ENCODE measurements at regions not wholly inside any gene's neighbourhood (a gene's known extent, or its start where the extent isn't known, plus 50 kb on each side); places are given as distances from the start of the nearest gene placed in this dataset.

DNA sequence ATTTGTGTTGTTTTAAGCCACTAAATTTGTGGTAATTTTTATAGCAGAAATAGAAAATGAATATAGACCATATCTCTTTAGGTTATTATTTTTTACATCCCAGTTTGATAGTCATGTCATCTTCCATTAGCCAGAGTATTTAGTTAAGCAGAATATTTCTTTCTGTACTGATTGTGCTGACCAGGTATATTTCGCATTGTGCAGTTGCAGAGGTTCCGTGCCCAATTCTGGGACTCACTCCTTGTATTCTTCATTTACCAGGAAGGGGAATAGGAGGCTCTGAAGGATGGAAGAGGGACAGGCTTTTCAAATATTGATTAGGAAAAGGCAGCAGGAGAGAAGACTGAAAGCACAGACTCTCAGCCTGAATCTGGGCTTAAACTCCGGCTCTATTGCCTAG is 217.8 kb downstream of the AKAP7 start:
- peaks cover 3% of the 10 kb centered on the region; the same call in 1 of the 2 replicates for H3K27me3 ChIP-seq (ENCODE audit: control insufficient read depth, low read length)
- no peaks in the 10 kb centered on the region for H3K36me3 ChIP-seq (ENCODE audit: control insufficient read depth, low read length)
- H3F3A ChIP-seq (ENCODE audit: control insufficient read depth, insufficient read depth) = no peaks in the 10 kb centered on the region
- H3K4me3 ChIP-seq (ENCODE audit: low read length) = no peak overlapping the region
- H3K27ac ChIP-seq (ENCODE audit: low read depth, low read length) = no peak overlapping the region
- H3K4me2 ChIP-seq (ENCODE audit: low read length) = no peak overlapping the region
- no peaks in the 10 kb centered on the region for H4K20me1 ChIP-seq (ENCODE audit: control insufficient read depth, insufficient read depth, low read depth, low read length)
- no peaks in the 10 kb centered on the region for H3K9me2 ChIP-seq (replicated peaks; ENCODE audit: control insufficient read depth, low read length)
- H3K9me3 ChIP-seq (ENCODE audit: control insufficient read depth, insufficient read depth, low read length) = no peaks in the 10 kb centered on the region
- H3K79me2 ChIP-seq (ENCODE audit: control insufficient read depth, low read length) = no peaks in the 10 kb centered on the region
- no peaks in the 10 kb centered on the region for H3K4me1 ChIP-seq (ENCODE audit: control insufficient read depth, low read length)
- TF ChIP-seq EZH2phosphoT487 (IDR thresholded peaks at IDR 0.05; ENCODE audit: borderline replicate concordance, low read length) = no peak
- no peak for TF ChIP-seq CTCF (IDR thresholded peaks at IDR 0.05; ENCODE audit: low read depth, low read length, poor library complexity, severe bottlenecking)

GRCh38 chr6:131353876-131354275 is 218.6 kb downstream of the AKAP7 start:
- TF ChIP-seq EZH2phosphoT487 (IDR thresholded peaks at IDR 0.05; ENCODE audit: borderline replicate concordance, low read length) = no peak
- TF ChIP-seq CTCF (IDR thresholded peaks at IDR 0.05; ENCODE audit: low read depth, low read length, poor library complexity, severe bottlenecking) = no peak
- Histone ChIP-seq H3K9me3 (ENCODE audit: control insufficient read depth, insufficient read depth, low read length) (no peaks in the 10 kb centered on the region), H3K36me3 (ENCODE audit: control insufficient read depth, low read length) (no peaks in the 10 kb centered on the region), H3K9me2 (replicated peaks; ENCODE audit: control insufficient read depth, low read length) (no peaks in the 10 kb centered on the region), H3K4me2 (ENCODE audit: low read length) (no peak overlapping the region), H3K79me2 (ENCODE audit: control insufficient read depth, low read length) (no peaks in the 10 kb centered on the region), H3K4me1 (ENCODE audit: control insufficient read depth, low read length) (no peaks in the 10 kb centered on the region), H3K27ac (ENCODE audit: low read depth, low read length) (no peak overlapping the region), H4K20me1 (ENCODE audit: control insufficient read depth, insufficient read depth, low read depth, low read length) (no peaks in the 10 kb centered on the region), H3K4me3 (ENCODE audit: low read length) (no peak overlapping the region), H3K27me3 (ENCODE audit: control insufficient read depth, low read length) (peaks cover 3% of the 10 kb centered on the region; the same call in 1 of the 2 replicates), H3F3A (ENCODE audit: control insufficient read depth, insufficient read depth) (no peaks in the 10 kb centered on the region)

- peaks cover 3% of the 10 kb centered on the region; the same call in 1 of the 2 replicates for H3K27me3 ChIP-seq (ENCODE audit: control insufficient read depth, low read length)
- H3K79me2 ChIP-seq (ENCODE audit: control insufficient read depth, low read length) = no peaks in the 10 kb centered on the region
- no peaks in the 10 kb centered on the region for H3K9me3 ChIP-seq (ENCODE audit: control insufficient read depth, insufficient read depth, low read length)
- H3K4me3 ChIP-seq (ENCODE audit: low read length) = no peak overlapping the region
- H3F3A ChIP-seq (ENCODE audit: control insufficient read depth, insufficient read depth) = no peaks in the 10 kb centered on the region
- no peak overlapping the region for H3K4me2 ChIP-seq (ENCODE audit: low read length)
- TF ChIP-seq CTCF (IDR thresholded peaks at IDR 0.05; ENCODE audit: low read depth, low read length, poor library complexity, severe bottlenecking) = no peak
- no peak overlapping the region for H3K27ac ChIP-seq (ENCODE audit: low read depth, low read length)
- H4K20me1 ChIP-seq (ENCODE audit: control insufficient read depth, insufficient read depth, low read depth, low read length) = no peaks in the 10 kb centered on the region
- H3K36me3 ChIP-seq (ENCODE audit: control insufficient read depth, low read length) = no peaks in the 10 kb centered on the region
- H3K4me1 ChIP-seq (ENCODE audit: control insufficient read depth, low read length) = no peaks in the 10 kb centered on the region
- no peaks in the 10 kb centered on the region for H3K9me2 ChIP-seq (replicated peaks; ENCODE audit: control insufficient read depth, low read length)
Measured at GRCh38 chr6:131354356-131354755, 218.7 kb upstream of the ARG1 start.

- H3K27ac ChIP-seq (ENCODE audit: low read depth, low read length) = no peak overlapping the region
- no peak overlapping the region for H3K4me3 ChIP-seq (ENCODE audit: low read length)
- no peaks in the 10 kb centered on the region for H3K79me2 ChIP-seq (ENCODE audit: control insufficient read depth, low read length)
- no peaks in the 10 kb centered on the region for H3K4me1 ChIP-seq (ENCODE audit: control insufficient read depth, low read length)
- no peak for TF ChIP-seq CTCF (IDR thresholded peaks at IDR 0.05; ENCODE audit: low read depth, low read length, poor library complexity, severe bottlenecking)
- no peak for TF ChIP-seq EZH2phosphoT487 (IDR thresholded peaks at IDR 0.05; ENCODE audit: borderline replicate concordance, low read length)
- H4K20me1 ChIP-seq (ENCODE audit: control insufficient read depth, insufficient read depth, low read depth, low read length) = no peaks in the 10 kb centered on the region
- H3K27me3 ChIP-seq (ENCODE audit: control insufficient read depth, low read length) = peaks cover 3% of the 10 kb centered on the region; the same call in 1 of the 2 replicates
- H3F3A ChIP-seq (ENCODE audit: control insufficient read depth, insufficient read depth) = no peaks in the 10 kb centered on the region
- H3K9me2 ChIP-seq (replicated peaks; ENCODE audit: control insufficient read depth, low read length) = no peaks in the 10 kb centered on the region
- H3K9me3 ChIP-seq (ENCODE audit: control insufficient read depth, insufficient read depth, low read length) = no peaks in the 10 kb centered on the region
- no peak overlapping the region for H3K4me2 ChIP-seq (ENCODE audit: low read length)
- no peaks in the 10 kb centered on the region for H3K36me3 ChIP-seq (ENCODE audit: control insufficient read depth, low read length)
Measured at GRCh38 chr6:131356161-131356560, 216.9 kb upstream of the ARG1 start.

All from DOHH2 (cell line).